ENCODE measurements at regions not wholly inside any gene's neighbourhood (a gene's known extent, or its start where the extent isn't known, plus 50 kb on each side); places are given as distances from the start of the nearest gene placed in this dataset.

DNA sequence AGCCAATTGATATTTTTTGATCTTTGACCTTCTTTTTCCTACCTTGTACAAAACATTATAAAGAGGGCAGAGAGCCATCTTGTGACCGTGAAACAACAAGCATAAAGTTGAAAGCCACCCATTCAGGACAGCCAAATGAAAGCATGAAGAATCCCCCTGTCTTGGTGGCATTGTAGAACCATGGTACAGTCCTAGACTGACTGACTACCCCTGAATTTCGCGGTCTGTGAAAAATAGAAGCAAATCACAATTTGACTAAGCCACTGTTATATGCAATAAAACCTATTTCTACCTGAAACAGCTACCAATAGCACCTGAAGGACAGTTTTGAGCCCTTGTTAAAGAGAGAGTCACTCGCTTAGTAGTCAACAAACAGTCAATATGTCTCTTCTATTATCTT is 527.4 kb downstream of the MID1IP1 start:
- TF ChIP-seq, protein P1, sequence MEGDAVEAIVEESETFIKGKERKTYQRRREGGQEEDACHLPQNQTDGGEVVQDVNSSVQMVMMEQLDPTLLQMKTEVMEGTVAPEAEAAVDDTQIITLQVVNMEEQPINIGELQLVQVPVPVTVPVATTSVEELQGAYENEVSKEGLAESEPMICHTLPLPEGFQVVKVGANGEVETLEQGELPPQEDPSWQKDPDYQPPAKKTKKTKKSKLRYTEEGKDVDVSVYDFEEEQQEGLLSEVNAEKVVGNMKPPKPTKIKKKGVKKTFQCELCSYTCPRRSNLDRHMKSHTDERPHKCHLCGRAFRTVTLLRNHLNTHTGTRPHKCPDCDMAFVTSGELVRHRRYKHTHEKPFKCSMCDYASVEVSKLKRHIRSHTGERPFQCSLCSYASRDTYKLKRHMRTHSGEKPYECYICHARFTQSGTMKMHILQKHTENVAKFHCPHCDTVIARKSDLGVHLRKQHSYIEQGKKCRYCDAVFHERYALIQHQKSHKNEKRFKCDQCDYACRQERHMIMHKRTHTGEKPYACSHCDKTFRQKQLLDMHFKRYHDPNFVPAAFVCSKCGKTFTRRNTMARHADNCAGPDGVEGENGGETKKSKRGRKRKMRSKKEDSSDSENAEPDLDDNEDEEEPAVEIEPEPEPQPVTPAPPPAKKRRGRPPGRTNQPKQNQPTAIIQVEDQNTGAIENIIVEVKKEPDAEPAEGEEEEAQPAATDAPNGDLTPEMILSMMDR (IDR thresholded peaks at IDR 0.05; ENCODE audit: borderline replicate concordance, insufficient read depth, low read depth, low read length), result no peak
- H3K4me3 ChIP-seq (ENCODE audit: low read depth, low read length), result no peak overlapping the region

DNA sequence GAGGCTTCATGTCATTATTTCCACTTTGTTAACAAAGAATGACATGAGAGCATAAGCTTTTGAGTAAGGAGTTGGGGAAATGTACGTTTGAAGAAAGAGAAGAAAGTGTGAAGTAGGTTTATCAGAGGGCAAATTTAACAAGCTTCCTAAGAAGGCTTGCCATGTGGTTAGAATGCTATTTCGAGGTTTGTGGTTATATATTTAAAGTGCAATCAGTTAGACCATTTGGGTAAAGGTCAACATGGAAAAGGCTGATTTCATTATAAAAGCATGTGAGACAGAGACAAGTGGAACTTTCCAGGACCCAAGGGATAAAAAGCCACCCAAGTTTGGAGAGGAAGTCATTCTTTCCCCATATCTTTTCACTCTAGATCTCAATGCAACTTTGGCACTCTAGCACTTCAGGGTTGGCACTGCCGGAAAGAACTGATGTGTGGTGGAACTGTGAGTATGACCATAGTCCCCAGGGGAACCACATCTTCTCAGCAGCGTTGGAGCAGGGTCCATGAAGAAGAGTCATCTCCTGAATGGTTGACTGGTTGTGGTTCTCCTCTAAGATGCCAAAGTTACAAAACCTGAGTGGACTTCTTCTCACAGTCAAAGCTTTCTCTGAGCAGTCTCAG is 529.9 kb downstream of the MID1IP1 start:
- H3K4me3 ChIP-seq (ENCODE audit: low read depth, low read length), result no peak overlapping the region
- TF ChIP-seq, protein P1 (IDR thresholded peaks at IDR 0.05; ENCODE audit: borderline replicate concordance, insufficient read depth, low read depth, low read length), result no peak

DNA sequence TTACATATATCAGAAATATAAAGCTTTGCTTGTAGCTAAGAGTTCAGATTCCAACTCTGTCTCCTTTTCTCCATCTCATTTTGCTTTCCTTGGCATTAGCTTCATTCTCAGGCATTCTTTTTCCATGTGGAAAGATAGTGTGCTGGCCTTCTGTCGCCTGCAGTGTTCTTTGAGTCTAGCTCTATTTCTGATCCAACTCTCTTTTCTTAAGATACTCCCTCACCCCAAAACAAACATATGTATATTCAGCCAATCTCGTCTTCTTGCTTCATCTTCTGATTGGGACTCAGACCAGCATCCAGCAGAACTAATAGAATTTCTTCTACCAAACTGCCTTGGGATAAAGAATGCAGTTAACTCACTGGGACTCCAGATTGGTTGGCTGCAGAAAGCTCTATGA is 532.2 kb downstream of the MID1IP1 start:
- TF ChIP-seq, protein P1 (IDR thresholded peaks at IDR 0.05; ENCODE audit: borderline replicate concordance, insufficient read depth, low read depth, low read length), result no peak
- H3K4me3 ChIP-seq (ENCODE audit: low read depth, low read length), result no peak overlapping the region

DNA sequence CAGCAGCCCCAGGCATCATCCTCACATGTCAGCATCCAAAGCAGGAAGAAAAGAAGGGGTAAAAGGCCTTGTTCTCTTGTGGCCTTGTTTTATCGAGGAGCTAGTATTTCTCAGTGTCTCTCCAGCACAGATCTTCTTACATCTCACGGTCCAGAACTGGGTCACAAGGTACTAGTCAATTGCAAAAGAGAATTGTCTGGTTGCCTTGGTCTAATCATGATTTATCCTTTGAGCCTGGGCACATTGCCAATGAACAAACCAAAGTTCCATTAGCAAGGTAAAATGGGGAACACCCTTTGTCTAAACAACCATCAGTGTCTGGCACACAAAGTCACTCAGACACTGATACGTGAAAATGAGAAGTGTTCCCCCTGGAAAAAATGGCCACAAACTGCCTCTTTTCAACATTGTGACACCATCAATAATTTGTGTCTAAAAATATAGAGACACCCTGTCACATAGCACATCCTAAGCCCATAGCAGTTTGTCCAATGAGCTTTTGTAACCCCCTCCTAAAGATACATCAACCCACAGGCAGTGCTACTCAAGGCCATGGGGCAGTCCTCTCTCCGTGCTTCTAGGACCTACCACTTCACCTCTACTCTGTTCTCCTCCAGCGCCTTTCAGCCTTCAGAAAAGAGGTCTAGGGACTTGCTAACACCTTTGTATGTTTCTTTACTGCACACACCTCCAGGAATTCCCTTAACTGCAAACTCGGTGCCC is 534.4 kb downstream of the MID1IP1 start:
- TF ChIP-seq, protein P1 (IDR thresholded peaks at IDR 0.05; ENCODE audit: borderline replicate concordance, insufficient read depth, low read depth, low read length), result no peak
- no peak overlapping the region for H3K4me3 ChIP-seq (ENCODE audit: low read depth, low read length)

DNA sequence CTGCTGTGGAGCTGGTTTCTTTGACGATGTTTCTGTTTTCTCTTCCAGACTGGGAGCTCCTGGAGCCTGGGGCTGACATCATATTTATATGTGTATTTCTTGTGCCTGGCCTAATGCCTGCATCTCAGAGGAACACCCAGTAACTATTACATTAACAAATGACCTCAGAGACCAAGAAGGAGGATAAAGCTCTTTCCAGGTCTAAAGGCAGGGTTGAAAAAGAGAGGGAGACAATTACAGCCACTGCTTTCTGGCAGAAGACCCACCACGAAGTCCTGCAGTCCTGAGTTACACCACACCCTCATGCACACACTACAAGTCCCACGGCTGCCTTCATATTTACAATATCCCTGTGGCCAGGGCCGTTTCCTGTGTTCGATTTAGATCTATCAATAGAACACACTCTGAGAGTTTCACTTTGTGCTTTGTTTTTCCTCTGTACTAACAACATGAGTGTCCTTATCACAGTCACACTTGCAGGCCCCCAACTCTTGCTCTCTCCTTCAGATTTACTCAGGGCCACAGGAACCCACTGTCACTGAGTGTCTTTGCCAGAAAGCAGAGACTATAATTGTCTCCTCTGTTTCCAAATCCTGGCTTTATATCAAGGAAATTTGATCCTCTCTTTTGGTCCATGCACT is 535.5 kb downstream of the MID1IP1 start:
- no peak overlapping the region for H3K4me3 ChIP-seq (ENCODE audit: low read depth, low read length)
- TF ChIP-seq, protein P1 (IDR thresholded peaks at IDR 0.05; ENCODE audit: borderline replicate concordance, insufficient read depth, low read depth, low read length), result no peak

DNA sequence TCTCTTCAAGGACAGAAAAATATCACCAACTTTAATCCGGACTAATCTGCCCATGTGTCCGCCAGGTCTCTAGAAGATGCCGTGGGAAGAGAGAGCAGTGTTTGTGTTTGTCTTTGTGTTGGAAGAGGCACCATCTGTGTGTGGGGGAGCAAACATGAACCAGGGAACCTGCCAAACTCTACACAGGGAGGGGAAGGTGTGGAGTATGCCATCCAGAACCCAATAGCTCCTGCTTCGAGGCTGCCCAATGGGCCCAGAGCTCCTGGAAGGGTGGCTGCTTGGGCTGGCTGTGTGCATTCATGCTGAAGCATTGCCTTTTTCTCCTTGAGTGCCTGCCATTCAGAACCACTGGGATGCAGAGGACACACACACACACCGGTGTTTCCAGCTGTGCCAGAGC is 536.2 kb downstream of the MID1IP1 start:
- TF ChIP-seq, protein P1 (IDR thresholded peaks at IDR 0.05; ENCODE audit: borderline replicate concordance, insufficient read depth, low read depth, low read length), result no peak
- no peak overlapping the region for H3K4me3 ChIP-seq (ENCODE audit: low read depth, low read length)

Measured in GM12875 (cell line).